OCI-LY7 (cell line): ENCODE measurements at regions not wholly inside any gene's neighbourhood (a gene's known extent, or its start where the extent isn't known, plus 50 kb on each side); places are given as distances from the start of the nearest gene placed in this dataset.

Experiments used
- BruUV-seq: library from RNA; stranded (reverse); fragments of 400-500 nt; replicated peaks from 2 replicates; lab custom pipeline; 2021; lab: Mats Ljungman, UMichigan
- CTCF ChIA-PET: fragments of 300-600 bp; sonication (Branson Sonifier 250); formaldehyde crosslinking; loops from one replicate; lab custom pipeline; 2022; ENCODE audit warnings: antibody characterized with exemption; ENCODE audit not compliant: unreplicated experiment; lab: Charles Lee
- POLR2A ChIA-PET: fragments of 300-600 bp; sonication (Branson Sonifier 250); formaldehyde crosslinking; loops from one replicate; lab custom pipeline; 2022; ENCODE audit warnings: antibody characterized with exemption; lab: Charles Lee
- DNase-seq: peaks from one replicate; pipeline ENCODE4 v3.0.0-alpha.2; 2015; ENCODE audit warnings: low spot score
- H2AFZ ChIP-seq: fragments of 200-600 bp; sonication (generic), shearing (Covaris generic); 2 replicates; pipeline ENCODE4 v1.6.1; 2014; ENCODE audit warnings: mild to moderate bottlenecking, antibody characterized with exemption, low read length, moderate library complexity
- H3K27ac ChIP-seq: fragments of 200-600 bp; sonication (generic); 2 replicates; pipeline ENCODE4 v1.5.1; 2014; ENCODE audit warnings: mixed run types, low read depth, mild to moderate bottlenecking, moderate library complexity, low read length, inconsistent platforms; ENCODE audit not compliant: poor library complexity, severe bottlenecking
- H3K36me3 ChIP-seq: fragments of 200-600 bp; sonication (generic); 2 replicates; pipeline ENCODE4 v1.6.1; 2014; ENCODE audit warnings: mild to moderate bottlenecking, antibody characterized with exemption, low read length, moderate library complexity, mixed read lengths; ENCODE audit not compliant: insufficient read depth
- H3K4me1 ChIP-seq: fragments of 200-600 bp; sonication (generic); 2 replicates; pipeline ENCODE4 v1.5.1; 2014; ENCODE audit warnings: mild to moderate bottlenecking, low read length; ENCODE audit not compliant: insufficient read depth, poor library complexity, severe bottlenecking
- H3K4me2 ChIP-seq: fragments of 200-600 bp; sonication (generic); 2 replicates; pipeline ENCODE4 v1.6.1; 2014; ENCODE audit warnings: mild to moderate bottlenecking, low read length
- H3K4me3 ChIP-seq: fragments of 200-600 bp; sonication (generic); 2 replicates; pipeline ENCODE4 v1.5.1; 2014; ENCODE audit warnings: mild to moderate bottlenecking, low read depth, low read length; ENCODE audit not compliant: poor library complexity, severe bottlenecking
- H3K79me2 ChIP-seq: fragments of 200-600 bp; sonication (generic); 2 replicates; pipeline ENCODE4 v1.6.1; 2016; ENCODE audit warnings: low read depth, mild to moderate bottlenecking, low read length, moderate library complexity, mixed read lengths; ENCODE audit not compliant: insufficient read depth
- H3K9me2 ChIP-seq: fragments of 200-600 bp; sonication (generic); 2 replicates; pipeline ENCODE4 v1.6.1; 2016; ENCODE audit warnings: mild to moderate bottlenecking, low read length, mixed read lengths; ENCODE audit not compliant: insufficient read depth
- H3K9me3 ChIP-seq: fragments of 200-600 bp; sonication (generic); 2 replicates; pipeline ENCODE4 v1.6.1; 2014; ENCODE audit warnings: mild to moderate bottlenecking, mixed run types, low read length, mixed read lengths
- H4K20me1 ChIP-seq: fragments of 200-600 bp; sonication (generic); 2 replicates; pipeline ENCODE4 v1.6.1; 2014; ENCODE audit warnings: mild to moderate bottlenecking, antibody characterized with exemption, low read length, moderate library complexity, mixed read lengths; ENCODE audit not compliant: insufficient read depth
- EZH2phosphoT487 ChIP-seq: fragments of 200-600 bp; sonication (generic); IDR thresholded peaks from 2 replicates; pipeline ENCODE4 v1.6.1; 2018; ENCODE audit warnings: low read depth, borderline replicate concordance, mild to moderate bottlenecking, mixed run types, antibody characterized with exemption, low read length, moderate library complexity, mixed read lengths
- intact Hi-C: fragments of 100-400 bp; cut with micrococcal nuclease; formaldehyde crosslinking; loops from one replicate; pipeline ENCODE4 v1.10.0; 2022; ENCODE audit not compliant: unreplicated experiment
- TF ChIP-seq, protein P1 (sequence below): fragments of 200-600 bp; sonication (generic); conservative IDR thresholded peaks from 2 replicates; pipeline ENCODE4 v1.5.1; 2014; ENCODE audit warnings: mild to moderate bottlenecking, antibody characterized with exemption, low read length, moderate library complexity, mixed read lengths

- intact Hi-C loops = no loop called here
- Histone ChIP-seq H3K79me2 (no peaks in the 10 kb centered on the region), H3K36me3 (no peaks in the 10 kb centered on the region), H3K9me2 (no peaks in the 10 kb centered on the region), H3K4me1 (no peaks in the 10 kb centered on the region), H3K27ac (no peak overlapping the region), H3K9me3 (no peaks in the 10 kb centered on the region), H3K4me3 (no peak overlapping the region), H2AFZ (no peak overlapping the region), H3K4me2 (no peak overlapping the region), H4K20me1 (no peaks in the 10 kb centered on the region)
- no peak for DNase-seq
- POLR2A ChIA-PET = no interaction called here
- no TSS peak for BruUV-seq
- CTCF ChIA-PET = no interaction called here
- TF ChIP-seq, protein P1, sequence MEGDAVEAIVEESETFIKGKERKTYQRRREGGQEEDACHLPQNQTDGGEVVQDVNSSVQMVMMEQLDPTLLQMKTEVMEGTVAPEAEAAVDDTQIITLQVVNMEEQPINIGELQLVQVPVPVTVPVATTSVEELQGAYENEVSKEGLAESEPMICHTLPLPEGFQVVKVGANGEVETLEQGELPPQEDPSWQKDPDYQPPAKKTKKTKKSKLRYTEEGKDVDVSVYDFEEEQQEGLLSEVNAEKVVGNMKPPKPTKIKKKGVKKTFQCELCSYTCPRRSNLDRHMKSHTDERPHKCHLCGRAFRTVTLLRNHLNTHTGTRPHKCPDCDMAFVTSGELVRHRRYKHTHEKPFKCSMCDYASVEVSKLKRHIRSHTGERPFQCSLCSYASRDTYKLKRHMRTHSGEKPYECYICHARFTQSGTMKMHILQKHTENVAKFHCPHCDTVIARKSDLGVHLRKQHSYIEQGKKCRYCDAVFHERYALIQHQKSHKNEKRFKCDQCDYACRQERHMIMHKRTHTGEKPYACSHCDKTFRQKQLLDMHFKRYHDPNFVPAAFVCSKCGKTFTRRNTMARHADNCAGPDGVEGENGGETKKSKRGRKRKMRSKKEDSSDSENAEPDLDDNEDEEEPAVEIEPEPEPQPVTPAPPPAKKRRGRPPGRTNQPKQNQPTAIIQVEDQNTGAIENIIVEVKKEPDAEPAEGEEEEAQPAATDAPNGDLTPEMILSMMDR = no peak
- no peak for TF ChIP-seq EZH2phosphoT487
Measured at GRCh38 chr13:20311596-20311995, 79.5 kb upstream of the GJB6 start.

DNA sequence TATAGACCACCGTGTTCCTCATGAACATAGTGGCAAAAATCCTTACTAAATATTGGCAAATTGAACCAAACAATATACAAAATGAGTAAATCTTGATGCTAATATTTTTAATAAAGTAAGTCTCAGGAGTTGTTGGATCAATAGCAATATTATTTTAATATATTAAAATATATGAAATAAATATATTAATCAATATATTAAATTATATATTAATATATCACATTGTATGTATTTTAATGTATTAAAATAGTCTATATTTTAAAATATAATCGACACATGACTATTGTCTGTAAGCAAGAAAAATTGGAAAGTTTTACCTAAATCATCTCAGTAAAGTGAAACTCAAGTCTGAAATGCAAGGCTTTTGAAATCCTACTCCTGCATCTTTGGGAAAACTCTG lies 78.9 kb upstream of the GJB6 start:
- POLR2A ChIA-PET = no interaction called here
- no peaks in the 10 kb centered on the region for H3K9me3 ChIP-seq

GRCh38 chr13:20306039-20306438 lies 73.9 kb upstream of the GJB6 start:
- intact Hi-C loops = no loop called here
- no peaks in the 10 kb centered on the region for H3K36me3 ChIP-seq
- no peaks in the 10 kb centered on the region for H4K20me1 ChIP-seq
- no peak overlapping the region for H3K27ac ChIP-seq
- DNase-seq = no peak
- ChIA-PET CTCF (no interaction called here), POLR2A (no interaction called here)
- TF ChIP-seq, protein P1 = no peak
- no peak for TF ChIP-seq EZH2phosphoT487
- H3K79me2 ChIP-seq = no peaks in the 10 kb centered on the region
- no peak overlapping the region for H3K4me2 ChIP-seq
- no peaks in the 10 kb centered on the region for H3K9me2 ChIP-seq
- no peak overlapping the region for H3K4me3 ChIP-seq
- no TSS peak for BruUV-seq
- no peaks in the 10 kb centered on the region for H3K4me1 ChIP-seq
- H3K9me3 ChIP-seq = no peaks in the 10 kb centered on the region
- no peak overlapping the region for H2AFZ ChIP-seq

More for the DNA sequence above, 78.9 kb upstream of the GJB6 start:
- no peak overlapping the region for H3K27ac ChIP-seq
- H3K79me2 ChIP-seq = no peaks in the 10 kb centered on the region
- no peak overlapping the region for H2AFZ ChIP-seq
- no TSS peak for BruUV-seq
- CTCF ChIA-PET = no interaction called here
- no peaks in the 10 kb centered on the region for H3K9me2 ChIP-seq
- intact Hi-C loops = no loop called here
- no peaks in the 10 kb centered on the region for H4K20me1 ChIP-seq
- no peak for TF ChIP-seq EZH2phosphoT487
- TF ChIP-seq, protein P1 = no peak
- no peak overlapping the region for H3K4me3 ChIP-seq
- no peaks in the 10 kb centered on the region for H3K4me1 ChIP-seq
- no peaks in the 10 kb centered on the region for H3K36me3 ChIP-seq
- DNase-seq = no peak
- no peak overlapping the region for H3K4me2 ChIP-seq
